ENCODE measurements at regions not wholly inside any gene's neighbourhood (a gene's known extent, or its start where the extent isn't known, plus 50 kb on each side); places are given as distances from the start of the nearest gene placed in this dataset.

- ChIA-PET CTCF (ENCODE audit: unreplicated experiment) (no interaction called here), POLR2A (no interaction called here)
- Histone ChIP-seq H3K36me3 (ENCODE audit: insufficient read depth, low read length) (no peaks in the 10 kb centered on the region), H3K79me2 (ENCODE audit: insufficient read depth, low read depth, low read length) (no peaks in the 10 kb centered on the region), H3K4me1 (ENCODE audit: insufficient read depth, low read length, poor library complexity, severe bottlenecking) (no peaks in the 10 kb centered on the region), H3K4me2 (ENCODE audit: low read length) (no peak overlapping the region), H3K27ac (ENCODE audit: low read depth, low read length, poor library complexity, severe bottlenecking) (no peak overlapping the region), H4K20me1 (ENCODE audit: insufficient read depth, low read length) (no peaks in the 10 kb centered on the region), H3K9me2 (ENCODE audit: insufficient read depth, low read length) (no peaks in the 10 kb centered on the region), H2AFZ (ENCODE audit: low read length) (no peak overlapping the region), H3K9me3 (ENCODE audit: low read length) (0 out of 2 replicates have a peak, but pooled peaks cover 5% of the 10 kb centered on the region), H3K4me3 (ENCODE audit: low read depth, low read length, poor library complexity, severe bottlenecking) (no peak overlapping the region)
- no peak for DNase-seq (ENCODE audit: low spot score)
- intact Hi-C loops (cut with micrococcal nuclease; ENCODE audit: unreplicated experiment) = no loop called here
- TF ChIP-seq EZH2phosphoT487 (IDR thresholded peaks at IDR 0.05; ENCODE audit: borderline replicate concordance, low read depth, low read length) (no peak), CTCF (conservative IDR thresholded peaks at IDR 0.05; ENCODE audit: low read length) (no peak)
- BruUV-seq (replicated peaks) = no TSS peak
Measured at GRCh38 chr2:210991107-210991506, 434.7 kb downstream of the CPS1 start.

- Histone ChIP-seq H3K27ac (ENCODE audit: low read depth, low read length, poor library complexity, severe bottlenecking) (no peak overlapping the region), H3K9me2 (ENCODE audit: insufficient read depth, low read length) (no peaks in the 10 kb centered on the region), H3K4me3 (ENCODE audit: low read depth, low read length, poor library complexity, severe bottlenecking) (no peak overlapping the region), H3K4me2 (ENCODE audit: low read length) (no peak overlapping the region), H3K4me1 (ENCODE audit: insufficient read depth, low read length, poor library complexity, severe bottlenecking) (no peaks in the 10 kb centered on the region), H3K9me3 (ENCODE audit: low read length) (0 out of 2 replicates have a peak, but pooled peaks cover 5% of the 10 kb centered on the region), H2AFZ (ENCODE audit: low read length) (no peak overlapping the region), H4K20me1 (ENCODE audit: insufficient read depth, low read length) (no peaks in the 10 kb centered on the region), H3K36me3 (ENCODE audit: insufficient read depth, low read length) (no peaks in the 10 kb centered on the region), H3K79me2 (ENCODE audit: insufficient read depth, low read depth, low read length) (no peaks in the 10 kb centered on the region)
- intact Hi-C loops (cut with micrococcal nuclease; ENCODE audit: unreplicated experiment) = no loop called here
- ChIA-PET CTCF (ENCODE audit: unreplicated experiment) (no interaction called here), POLR2A (no interaction called here)
- DNase-seq (ENCODE audit: low spot score) = no peak
- BruUV-seq (replicated peaks) = no TSS peak
- no peak for TF ChIP-seq CTCF (conservative IDR thresholded peaks at IDR 0.05; ENCODE audit: low read length)
- no peak for TF ChIP-seq EZH2phosphoT487 (IDR thresholded peaks at IDR 0.05; ENCODE audit: borderline replicate concordance, low read depth, low read length)
Measured at GRCh38 chr2:210994104-210994503, 437.7 kb downstream of the CPS1 start.

GRCh38 chr2:210997373-210997772 is 441.0 kb downstream of the CPS1 start:
- Histone ChIP-seq H4K20me1 (ENCODE audit: insufficient read depth, low read length) (no peaks in the 10 kb centered on the region), H3K79me2 (ENCODE audit: insufficient read depth, low read depth, low read length) (no peaks in the 10 kb centered on the region), H2AFZ (ENCODE audit: low read length) (no peak overlapping the region), H3K36me3 (ENCODE audit: insufficient read depth, low read length) (no peaks in the 10 kb centered on the region), H3K9me2 (ENCODE audit: insufficient read depth, low read length) (no peaks in the 10 kb centered on the region), H3K4me2 (ENCODE audit: low read length) (no peak overlapping the region), H3K4me1 (ENCODE audit: insufficient read depth, low read length, poor library complexity, severe bottlenecking) (no peaks in the 10 kb centered on the region), H3K9me3 (ENCODE audit: low read length) (0 out of 2 replicates have a peak, but pooled peaks cover 5% of the 10 kb centered on the region), H3K27ac (ENCODE audit: low read depth, low read length, poor library complexity, severe bottlenecking) (no peak overlapping the region), H3K4me3 (ENCODE audit: low read depth, low read length, poor library complexity, severe bottlenecking) (no peak overlapping the region)
- ChIA-PET POLR2A (no interaction called here), CTCF (ENCODE audit: unreplicated experiment) (no interaction called here)
- intact Hi-C loops (cut with micrococcal nuclease; ENCODE audit: unreplicated experiment) = no loop called here
- DNase-seq (ENCODE audit: low spot score) = no peak
- no TSS peak for BruUV-seq (replicated peaks)
- no peak for TF ChIP-seq EZH2phosphoT487 (IDR thresholded peaks at IDR 0.05; ENCODE audit: borderline replicate concordance, low read depth, low read length)
- no peak for TF ChIP-seq CTCF (conservative IDR thresholded peaks at IDR 0.05; ENCODE audit: low read length)
